ACC112 (cell line): ENCODE measurements at regions not wholly inside any gene's neighbourhood (a gene's known extent, or its start where the extent isn't known, plus 50 kb on each side); places are given as distances from the start of the nearest gene placed in this dataset.

Experiments used
- H2AFZ ChIP-seq: fragments of 200-600 bp; sonication (generic); one replicate; pipeline ENCODE4 v1.6.0; 2017; ENCODE audit warnings: antibody characterized with exemption, low read length; ENCODE audit not compliant: unreplicated experiment
- H3K27ac ChIP-seq: fragments of 200-600 bp; sonication (generic); 2 replicates; pipeline ENCODE4 v1.5.1; 2014; ENCODE audit warnings: low read depth, mild to moderate bottlenecking, antibody characterized with exemption, low read length, moderate library complexity
- H3K27me3 ChIP-seq: fragments of 200-600 bp; sonication (generic); 2 replicates; pipeline ENCODE4 v1.6.1; 2014; ENCODE audit warnings: mild to moderate bottlenecking, antibody characterized with exemption, low read length, moderate library complexity, mixed read lengths; ENCODE audit not compliant: insufficient read depth
- H3K36me3 ChIP-seq: fragments of 200-600 bp; sonication (generic); 2 replicates; pipeline ENCODE4 v1.6.1; 2016; ENCODE audit warnings: mild to moderate bottlenecking, antibody characterized with exemption, low read length, moderate library complexity, mixed read lengths; ENCODE audit not compliant: insufficient read depth
- H3K4me1 ChIP-seq: fragments of 200-600 bp; sonication (generic); one replicate; pipeline ENCODE4 v1.6.1; 2016; ENCODE audit warnings: low read length, mixed read lengths; ENCODE audit not compliant: insufficient read depth, unreplicated experiment, control insufficient read depth
- H3K4me3 ChIP-seq: fragments of 200-600 bp; sonication (generic); 2 replicates; pipeline ENCODE4 v1.5.1; 2014; ENCODE audit warnings: mild to moderate bottlenecking, low read depth, low read length
- H3K79me2 ChIP-seq: fragments of 200-600 bp; sonication (generic); one replicate; pipeline ENCODE4 v1.6.0; 2016; ENCODE audit warnings: low read length; ENCODE audit not compliant: control insufficient read depth, unreplicated experiment, insufficient read depth

DNA sequence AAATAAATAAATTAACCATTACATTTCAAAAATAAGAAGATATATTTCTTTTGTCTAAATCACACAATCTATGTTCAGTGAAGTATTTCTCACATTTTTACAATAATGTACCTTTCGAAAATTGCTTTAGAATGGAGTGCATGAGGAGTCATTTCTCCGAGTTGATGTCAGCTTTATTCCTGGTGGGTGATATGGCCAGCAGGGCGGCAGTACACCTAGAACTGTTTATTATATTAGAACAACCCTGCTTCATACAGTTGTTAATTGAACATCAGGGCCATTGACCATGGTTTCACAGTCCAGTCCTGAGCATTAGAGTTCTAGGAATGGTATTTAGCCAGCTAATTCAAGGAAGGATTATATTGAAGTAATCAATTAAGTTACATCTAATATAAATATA lies 696.3 kb upstream of the SLC10A2 start:
- H3K27ac ChIP-seq: no peak overlapping the region
- H3K36me3 ChIP-seq: no peaks in the 10 kb centered on the region
- no peaks in the 10 kb centered on the region for H3K4me1 ChIP-seq
- H3K27me3 ChIP-seq: no peaks in the 10 kb centered on the region
- H2AFZ ChIP-seq: no peak overlapping the region
- no peak overlapping the region for H3K4me3 ChIP-seq
- H3K79me2 ChIP-seq: no peaks in the 10 kb centered on the region

GRCh38 chr13:103759361-103759760 lies 693.1 kb upstream of the SLC10A2 start:
- Histone ChIP-seq H3K27ac (no peak overlapping the region), H2AFZ (no peak overlapping the region), H3K79me2 (no peaks in the 10 kb centered on the region), H3K4me3 (no peak overlapping the region), H3K27me3 (no peaks in the 10 kb centered on the region), H3K4me1 (no peaks in the 10 kb centered on the region), H3K36me3 (no peaks in the 10 kb centered on the region)

- Histone ChIP-seq H3K27me3 (no peaks in the 10 kb centered on the region), H3K4me1 (no peaks in the 10 kb centered on the region), H3K79me2 (no peaks in the 10 kb centered on the region), H3K36me3 (no peaks in the 10 kb centered on the region), H2AFZ (no peak overlapping the region), H3K4me3 (no peak overlapping the region), H3K27ac (no peak overlapping the region)
Measured at GRCh38 chr13:103758222-103758621, 692.0 kb upstream of the SLC10A2 start.

DNA sequence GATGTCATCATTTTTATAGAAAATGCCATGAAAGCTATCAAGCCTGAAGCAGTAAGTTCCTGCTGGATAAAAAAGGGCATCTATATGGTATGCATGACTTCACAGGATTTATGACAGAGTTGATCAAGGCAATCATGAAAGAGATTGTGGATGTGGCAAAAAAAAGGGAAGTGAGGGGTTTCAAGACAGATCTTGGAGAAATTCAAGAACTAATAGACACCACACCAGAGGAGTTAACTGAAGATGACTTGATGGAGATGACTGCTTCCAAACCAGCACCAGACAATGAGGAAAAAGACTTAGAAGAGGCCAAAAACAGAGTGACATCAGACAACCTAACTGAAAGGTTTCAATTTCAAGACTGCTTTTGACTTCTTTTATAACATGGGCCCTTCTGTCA lies 691.1 kb upstream of the SLC10A2 start:
- no peaks in the 10 kb centered on the region for H3K36me3 ChIP-seq
- no peaks in the 10 kb centered on the region for H3K27me3 ChIP-seq
- no peaks in the 10 kb centered on the region for H3K4me1 ChIP-seq
- no peak overlapping the region for H3K4me3 ChIP-seq
- H3K79me2 ChIP-seq: no peaks in the 10 kb centered on the region
- H3K27ac ChIP-seq: no peak overlapping the region
- H2AFZ ChIP-seq: no peak overlapping the region

GRCh38 chr13:103754783-103755182 lies 688.6 kb upstream of the SLC10A2 start:
- Histone ChIP-seq H3K27ac (no peak overlapping the region), H3K4me3 (no peak overlapping the region), H3K36me3 (no peaks in the 10 kb centered on the region), H3K4me1 (no peaks in the 10 kb centered on the region), H3K27me3 (no peaks in the 10 kb centered on the region), H2AFZ (no peak overlapping the region), H3K79me2 (no peaks in the 10 kb centered on the region)

DNA sequence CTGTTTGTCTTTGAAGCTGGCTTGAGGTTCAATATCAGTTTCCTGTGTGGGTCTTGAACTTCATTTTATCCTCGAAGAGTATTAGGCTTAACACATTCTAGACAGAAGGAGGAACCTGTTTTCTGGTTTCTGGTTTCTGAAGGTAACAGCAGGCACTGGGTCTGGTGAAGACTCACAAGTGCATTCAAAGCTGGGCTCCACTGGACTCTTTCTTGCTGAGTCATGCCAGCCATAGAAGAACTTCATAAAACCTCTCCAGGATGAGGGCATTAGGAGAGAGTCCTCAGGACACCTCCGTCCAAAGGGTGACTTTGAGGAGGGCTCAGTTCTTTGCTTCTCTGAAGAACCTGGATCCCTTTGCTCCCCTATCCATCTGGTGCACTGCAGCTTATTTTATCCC lies 668.6 kb upstream of the SLC10A2 start:
- no peak overlapping the region for H3K27ac ChIP-seq
- no peaks in the 10 kb centered on the region for H3K79me2 ChIP-seq
- H3K36me3 ChIP-seq: no peaks in the 10 kb centered on the region
- H2AFZ ChIP-seq: no peak overlapping the region
- no peaks in the 10 kb centered on the region for H3K27me3 ChIP-seq
- no peaks in the 10 kb centered on the region for H3K4me1 ChIP-seq
- no peak overlapping the region for H3K4me3 ChIP-seq

DNA sequence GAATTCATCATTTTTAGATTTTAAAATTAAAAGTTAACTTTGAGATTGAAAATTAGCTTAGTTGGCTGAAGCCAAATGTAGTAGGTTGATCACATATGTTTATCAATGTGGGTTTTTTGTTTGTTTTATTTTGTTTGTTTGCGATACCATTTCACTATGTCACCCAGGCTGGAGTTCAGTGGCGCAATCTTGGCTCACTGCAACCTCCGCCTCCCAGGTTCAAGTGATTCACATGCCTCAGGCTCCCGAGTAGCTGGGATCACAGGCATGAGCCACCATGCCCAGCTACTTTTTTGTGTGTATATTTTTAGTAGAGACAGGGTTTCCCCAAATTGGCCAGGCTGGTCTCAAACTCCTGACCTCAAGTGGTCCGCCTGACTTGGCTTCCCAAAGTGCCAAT lies 665.7 kb upstream of the SLC10A2 start:
- Histone ChIP-seq H2AFZ (no peak overlapping the region), H3K27me3 (no peaks in the 10 kb centered on the region), H3K36me3 (no peaks in the 10 kb centered on the region), H3K4me3 (no peak overlapping the region), H3K79me2 (no peaks in the 10 kb centered on the region), H3K4me1 (no peaks in the 10 kb centered on the region), H3K27ac (no peak overlapping the region)

GRCh38 chr13:103730407-103730806 lies 664.2 kb upstream of the SLC10A2 start:
- Histone ChIP-seq H3K27ac (no peak overlapping the region), H3K36me3 (no peaks in the 10 kb centered on the region), H3K4me3 (no peak overlapping the region), H3K27me3 (no peaks in the 10 kb centered on the region), H3K79me2 (no peaks in the 10 kb centered on the region), H3K4me1 (no peaks in the 10 kb centered on the region), H2AFZ (no peak overlapping the region)

- Histone ChIP-seq H3K27me3 (no peaks in the 10 kb centered on the region), H3K27ac (no peak overlapping the region), H3K4me3 (no peak overlapping the region)
Measured at GRCh38 chr13:103726808-103727207, 660.6 kb upstream of the SLC10A2 start.

DNA sequence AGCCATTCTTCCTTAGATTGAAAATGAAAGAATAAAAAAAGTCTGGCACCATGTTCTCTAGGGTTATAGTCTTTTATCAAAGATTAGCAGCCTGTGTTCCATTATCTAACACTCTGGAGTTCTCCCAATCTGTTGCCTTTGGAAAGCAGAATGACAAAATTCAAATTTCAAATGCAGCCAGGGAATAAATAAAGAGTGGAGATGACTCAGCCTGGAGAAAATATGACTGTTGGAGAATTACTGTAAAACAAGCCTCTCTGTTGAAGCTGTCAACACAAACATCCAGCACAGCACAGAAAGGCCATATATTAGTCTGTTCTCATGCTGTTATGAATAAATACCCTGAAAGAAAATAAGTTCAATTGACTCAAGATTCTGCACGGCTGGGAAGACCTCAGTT lies 650.5 kb upstream of the SLC10A2 start:
- Histone ChIP-seq H3K27me3 (no peaks in the 10 kb centered on the region), H3K36me3 (no peaks in the 10 kb centered on the region), H3K4me3 (no peak overlapping the region), H3K4me1 (no peaks in the 10 kb centered on the region), H3K79me2 (no peaks in the 10 kb centered on the region), H3K27ac (no peak overlapping the region), H2AFZ (no peak overlapping the region)

More at GRCh38 chr13:103726808-103727207, 660.6 kb upstream of the SLC10A2 start:
- Histone ChIP-seq H2AFZ (no peak overlapping the region), H3K79me2 (no peaks in the 10 kb centered on the region), H3K36me3 (no peaks in the 10 kb centered on the region), H3K4me1 (no peaks in the 10 kb centered on the region)

DNA sequence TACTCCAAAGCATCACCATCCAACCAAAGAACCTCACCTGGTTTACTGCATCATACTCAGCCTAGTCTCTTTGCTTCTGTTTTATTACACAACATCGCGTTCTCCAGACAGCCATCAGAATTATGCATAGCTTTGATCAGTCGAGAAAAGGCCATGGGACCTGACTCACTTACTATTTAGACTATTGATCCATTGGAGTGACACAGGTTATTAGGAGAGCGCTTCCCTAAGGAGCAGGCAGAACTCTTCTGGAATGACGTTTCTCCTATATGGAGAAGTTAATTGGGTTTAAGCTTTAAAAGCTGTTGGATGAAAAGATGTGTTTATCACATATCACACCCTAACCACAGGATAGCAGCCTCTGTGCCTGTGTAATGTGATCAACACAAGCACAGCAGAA lies 649.1 kb upstream of the SLC10A2 start:
- H3K4me3 ChIP-seq: no peak overlapping the region
- H3K27me3 ChIP-seq: no peaks in the 10 kb centered on the region
- H3K79me2 ChIP-seq: no peaks in the 10 kb centered on the region
- H2AFZ ChIP-seq: no peak overlapping the region
- no peak overlapping the region for H3K27ac ChIP-seq
- no peaks in the 10 kb centered on the region for H3K36me3 ChIP-seq
- no peaks in the 10 kb centered on the region for H3K4me1 ChIP-seq

GRCh38 chr13:103703246-103703645 lies 637.0 kb upstream of the SLC10A2 start:
- Histone ChIP-seq H3K4me3 (no peak overlapping the region), H2AFZ (no peak overlapping the region), H3K36me3 (no peaks in the 10 kb centered on the region), H3K27me3 (no peaks in the 10 kb centered on the region), H3K79me2 (no peaks in the 10 kb centered on the region), H3K4me1 (no peaks in the 10 kb centered on the region), H3K27ac (no peak overlapping the region)
